ENCODE measurements at regions not wholly inside any gene's neighbourhood (a gene's known extent, or its start where the extent isn't known, plus 50 kb on each side); places are given as distances from the start of the nearest gene placed in this dataset.
A peak's percentile ranks its signal among the peaks of the same experiment; 100 is the strongest.

DNA sequence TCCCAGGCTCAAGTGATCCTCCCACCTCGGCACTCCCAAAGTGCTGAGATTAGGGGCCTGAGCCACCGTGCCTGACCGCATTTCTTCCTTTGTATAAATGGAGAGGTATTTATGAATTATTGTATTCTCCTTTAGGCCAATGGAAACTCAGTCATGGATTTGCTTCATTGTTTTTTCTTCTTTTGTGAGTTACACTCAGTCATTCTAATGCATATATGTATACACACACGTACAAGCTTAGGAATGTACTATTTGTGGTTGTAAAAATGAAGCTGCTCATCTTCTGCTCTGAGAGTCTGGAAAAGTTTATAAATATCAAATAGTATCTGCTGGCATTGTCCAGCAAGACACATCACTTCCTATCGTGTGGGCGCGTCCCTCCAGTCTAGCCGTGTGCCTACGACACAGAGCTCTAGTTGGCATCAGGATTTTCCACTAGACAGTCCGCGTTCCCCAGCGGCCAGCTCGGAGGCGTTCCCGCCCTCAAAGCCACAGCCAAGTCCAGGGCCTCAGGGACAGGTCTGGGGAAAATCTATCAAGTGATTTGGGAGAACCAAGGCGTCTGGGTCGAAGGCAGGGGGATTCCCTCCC is 215.2 kb downstream of the NFATC2 start:
- Histone ChIP-seq H3K4me2 (ENCODE audit: insufficient read depth, low read length) (no peak overlapping the region), H4K20me1 (replicated peaks; ENCODE audit: control insufficient read depth, insufficient read depth, low read length) (no peaks in the 10 kb centered on the region), H3K4me1 (replicated peaks in 1 of 2; ENCODE audit: control insufficient read depth in 2 of 2, insufficient read depth in 2 of 2, low read length in 2 of 2) (no peaks in the 10 kb centered on the region), H3K9me3 (replicated peaks; ENCODE audit: control insufficient read depth, insufficient read depth, low read depth, low read length) (no peaks in the 10 kb centered on the region; the same call in 1 of the 2 replicates), H3K79me2 (ENCODE audit: control insufficient read depth, insufficient read depth, low read length) (no peaks in the 10 kb centered on the region), H3K9me1 (ENCODE audit: control insufficient read depth, insufficient read depth, low read length) (no peaks in the 10 kb centered on the region), H3K9ac (ENCODE audit: insufficient read depth in 1 of 2, low read depth in 2 of 2, low read length in 2 of 2) (no peak overlapping the region), H2AFZ (ENCODE audit: low read depth, low read length) (no peak overlapping the region), H3K36me3 (ENCODE audit: control insufficient read depth, insufficient read depth, low read length) (no peaks in the 10 kb centered on the region), H3K27ac (ENCODE audit: extremely low read depth, low read depth, low read length) (no peak overlapping the region), H3K27me3 (ENCODE audit: control insufficient read depth in 2 of 2, insufficient read depth in 2 of 2, low read length in 2 of 2) (peaks cover 13 to 49% of the 10 kb centered on the region in 2 experiments), H3K4me3 (no peak overlapping the region)
- no TSS peak for BruUV-seq (replicated peaks)
- TF ChIP-seq ZNF121 (CRISPR knock-in tag; conservative IDR thresholded peaks at IDR 0.05), result peak; percentile 41; the same call in 1 of the 2 replicates
- TF ChIP-seq ETV1 (tag; conservative IDR thresholded peaks at IDR 0.05; ENCODE audit: low read depth), result no peak
- 8% methylated on average over 17 of the region's 17 CpGs for WGBS (ENCODE audit: insufficient coverage, low coverage, missing lambda C conversion rate)
- ChIA-PET POLR2A (interaction anchor here (0.6 to 0.8 kb wide), 2 partner anchors 123 to 388 kb away, joined by 3 read pairs; no protein-coding TSS in a partner anchor), CTCF (ENCODE audit: low intra/inter-chr PET ratio) (interaction anchor here (0.9 kb wide), 1 partner anchor 533 kb away, joined by 4 read pairs; the partner anchor contains the start of gene BCAS4)
- ATAC-seq, result no peak
- intact Hi-C loops (cut with micrococcal nuclease) (no loop called here), in situ Hi-C loops (cut with MboI) (no loop called here)
- no peak for DNase-seq (ENCODE audit: extremely low read depth in 1 of 4, low spot score in 3 of 4)
- no peak for FAIRE-seq

GRCh38 chr20:51326201-51326819 is 216.2 kb downstream of the NFATC2 start:
- H3K36me3 ChIP-seq (ENCODE audit: control insufficient read depth, insufficient read depth, low read length), result no peaks in the 10 kb centered on the region
- ATAC-seq (peak; percentile 84), DNase-seq (ENCODE audit: extremely low read depth in 1 of 4, low spot score in 3 of 4) (peak; percentile 22 to 48 (median 35)), FAIRE-seq (peak; percentile 77)
- in situ Hi-C loops (cut with MboI), result no loop called here
- H3K4me1 ChIP-seq (replicated peaks in 1 of 2; ENCODE audit: control insufficient read depth in 2 of 2, insufficient read depth in 2 of 2, low read length in 2 of 2), result no peaks in the 10 kb centered on the region
- H3K9me3 ChIP-seq (replicated peaks; ENCODE audit: control insufficient read depth, insufficient read depth, low read depth, low read length), result no peaks in the 10 kb centered on the region; the same call in 1 of the 2 replicates
- no peaks in the 10 kb centered on the region for H3K79me2 ChIP-seq (ENCODE audit: control insufficient read depth, insufficient read depth, low read length)
- no peak overlapping the region for H3K9ac ChIP-seq (ENCODE audit: insufficient read depth in 1 of 2, low read depth in 2 of 2, low read length in 2 of 2)
- H3K27ac ChIP-seq (ENCODE audit: extremely low read depth, low read depth, low read length), result no peak overlapping the region
- 6% methylated on average over 3 of the region's 4 CpGs for WGBS (ENCODE audit: insufficient coverage, low coverage, missing lambda C conversion rate)
- ChIA-PET CTCF (ENCODE audit: low intra/inter-chr PET ratio) (interaction anchor here (0.9 to 1.1 kb wide), 2 partner anchors 338 to 532 kb away, joined by 3 to 4 read pairs; partner anchors contain the start of gene BCAS4), POLR2A (interaction anchor here (0.6 kb wide), 1 partner anchor 44 kb away, joined by 3 read pairs; no protein-coding TSS in a partner anchor)
- no peaks in the 10 kb centered on the region for H3K9me1 ChIP-seq (ENCODE audit: control insufficient read depth, insufficient read depth, low read length)
- no peak overlapping the region for H3K4me3 ChIP-seq
- no peak overlapping the region for H3K4me2 ChIP-seq (ENCODE audit: insufficient read depth, low read length)
- intact Hi-C loops (cut with micrococcal nuclease), result no loop called here
- no peak overlapping the region for H2AFZ ChIP-seq (ENCODE audit: low read depth, low read length)
- H4K20me1 ChIP-seq (replicated peaks; ENCODE audit: control insufficient read depth, insufficient read depth, low read length), result no peaks in the 10 kb centered on the region
- BruUV-seq (replicated peaks), result no TSS peak
- peaks cover 16 to 60% of the 10 kb centered on the region in 2 experiments for H3K27me3 ChIP-seq (ENCODE audit: control insufficient read depth in 2 of 2, insufficient read depth in 2 of 2, low read length in 2 of 2)
- TF ChIP-seq, protein P1, sequence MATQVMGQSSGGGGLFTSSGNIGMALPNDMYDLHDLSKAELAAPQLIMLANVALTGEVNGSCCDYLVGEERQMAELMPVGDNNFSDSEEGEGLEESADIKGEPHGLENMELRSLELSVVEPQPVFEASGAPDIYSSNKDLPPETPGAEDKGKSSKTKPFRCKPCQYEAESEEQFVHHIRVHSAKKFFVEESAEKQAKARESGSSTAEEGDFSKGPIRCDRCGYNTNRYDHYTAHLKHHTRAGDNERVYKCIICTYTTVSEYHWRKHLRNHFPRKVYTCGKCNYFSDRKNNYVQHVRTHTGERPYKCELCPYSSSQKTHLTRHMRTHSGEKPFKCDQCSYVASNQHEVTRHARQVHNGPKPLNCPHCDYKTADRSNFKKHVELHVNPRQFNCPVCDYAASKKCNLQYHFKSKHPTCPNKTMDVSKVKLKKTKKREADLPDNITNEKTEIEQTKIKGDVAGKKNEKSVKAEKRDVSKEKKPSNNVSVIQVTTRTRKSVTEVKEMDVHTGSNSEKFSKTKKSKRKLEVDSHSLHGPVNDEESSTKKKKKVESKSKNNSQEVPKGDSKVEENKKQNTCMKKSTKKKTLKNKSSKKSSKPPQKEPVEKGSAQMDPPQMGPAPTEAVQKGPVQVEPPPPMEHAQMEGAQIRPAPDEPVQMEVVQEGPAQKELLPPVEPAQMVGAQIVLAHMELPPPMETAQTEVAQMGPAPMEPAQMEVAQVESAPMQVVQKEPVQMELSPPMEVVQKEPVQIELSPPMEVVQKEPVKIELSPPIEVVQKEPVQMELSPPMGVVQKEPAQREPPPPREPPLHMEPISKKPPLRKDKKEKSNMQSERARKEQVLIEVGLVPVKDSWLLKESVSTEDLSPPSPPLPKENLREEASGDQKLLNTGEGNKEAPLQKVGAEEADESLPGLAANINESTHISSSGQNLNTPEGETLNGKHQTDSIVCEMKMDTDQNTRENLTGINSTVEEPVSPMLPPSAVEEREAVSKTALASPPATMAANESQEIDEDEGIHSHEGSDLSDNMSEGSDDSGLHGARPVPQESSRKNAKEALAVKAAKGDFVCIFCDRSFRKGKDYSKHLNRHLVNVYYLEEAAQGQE (IDR thresholded peaks at IDR 0.05; ENCODE audit: borderline replicate concordance), result peak; percentile 38; the same call in 1 of the 2 replicates
- TF ChIP-seq, protein P1 (CRISPR knock-in tag; IDR thresholded peaks at IDR 0.05; ENCODE audit: low read depth), result no peak
- TF ChIP-seq XRCC4 (IDR thresholded peaks at IDR 0.05; ENCODE audit: extremely low read depth, insufficient read depth, insufficient read length) (no peak), RAD21 (CRISPR knock-in tag; conservative IDR thresholded peaks at IDR 0.05 in 1 of 2, IDR thresholded peaks at IDR 0.05 in 1 of 2) (peak; percentile 40 to 62)

Measured in K562 (cell line).